ENCODE measurements at regions not wholly inside any gene's neighbourhood (a gene's known extent, or its start where the extent isn't known, plus 50 kb on each side); places are given as distances from the start of the nearest gene placed in this dataset.

DNA sequence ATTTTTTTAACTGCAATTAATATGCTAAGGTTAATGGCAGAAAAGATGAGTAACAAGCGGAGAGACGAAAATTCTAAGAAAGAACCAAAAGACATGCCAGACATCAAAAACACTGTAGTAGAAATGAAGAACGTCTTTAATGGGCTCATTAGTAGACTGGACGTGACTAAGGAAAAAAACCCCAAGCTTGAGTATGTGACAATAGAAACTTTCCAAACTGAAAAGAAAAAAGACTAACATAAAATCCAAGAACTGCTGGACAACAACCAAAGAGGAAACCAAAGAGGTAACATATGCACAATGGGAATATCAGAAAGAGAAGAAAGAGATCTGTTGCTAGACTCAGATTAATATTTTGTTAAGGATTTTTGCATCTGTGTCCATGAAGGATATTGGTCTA lies 94.6 kb upstream of the SETMAR start:
- CTCF ChIA-PET, result no interaction called here

More for the DNA sequence above, 94.6 kb upstream of the SETMAR start:
- Histone ChIP-seq H3K9me3 (no peaks in the 10 kb centered on the region), H3K36me3 (replicated peaks in 1 of 2; ENCODE audit: control insufficient read depth in 1 of 2, insufficient read depth in 2 of 2, low read length in 1 of 2) (no peaks in the 10 kb centered on the region), H3K4me3 (ENCODE audit: low read depth in 2 of 2, low read length in 1 of 2) (no peak overlapping the region), H3F3A (replicated peaks; ENCODE audit: insufficient read depth) (no peaks in the 10 kb centered on the region), H3K4me1 (ENCODE audit: control insufficient read depth in 1 of 2, insufficient read depth in 2 of 2, low read depth in 1 of 2, low read length in 1 of 2) (no peaks in the 10 kb centered on the region), H4K20me1 (ENCODE audit: insufficient read depth) (no peaks in the 10 kb centered on the region), H3K9me2 (no peaks in the 10 kb centered on the region), H2AFZ (ENCODE audit: low read depth) (no peak overlapping the region), H3K4me2 (no peak overlapping the region), H3K9ac (no peak overlapping the region), H3K27me3 (ENCODE audit: insufficient read depth) (no peaks in the 10 kb centered on the region), H3K79me2 (ENCODE audit: insufficient read depth) (no peaks in the 10 kb centered on the region), H3K27ac (ENCODE audit: low read depth in 2 of 2, low read length in 1 of 2) (no peak overlapping the region)
- POLR2A ChIA-PET, result no interaction called here
- no peak for DNase-seq
- 12% methylated on average over 4 of the region's 4 CpGs for WGBS (ENCODE audit: low lambda C conversion rate)
- TF ChIP-seq, protein P1, sequence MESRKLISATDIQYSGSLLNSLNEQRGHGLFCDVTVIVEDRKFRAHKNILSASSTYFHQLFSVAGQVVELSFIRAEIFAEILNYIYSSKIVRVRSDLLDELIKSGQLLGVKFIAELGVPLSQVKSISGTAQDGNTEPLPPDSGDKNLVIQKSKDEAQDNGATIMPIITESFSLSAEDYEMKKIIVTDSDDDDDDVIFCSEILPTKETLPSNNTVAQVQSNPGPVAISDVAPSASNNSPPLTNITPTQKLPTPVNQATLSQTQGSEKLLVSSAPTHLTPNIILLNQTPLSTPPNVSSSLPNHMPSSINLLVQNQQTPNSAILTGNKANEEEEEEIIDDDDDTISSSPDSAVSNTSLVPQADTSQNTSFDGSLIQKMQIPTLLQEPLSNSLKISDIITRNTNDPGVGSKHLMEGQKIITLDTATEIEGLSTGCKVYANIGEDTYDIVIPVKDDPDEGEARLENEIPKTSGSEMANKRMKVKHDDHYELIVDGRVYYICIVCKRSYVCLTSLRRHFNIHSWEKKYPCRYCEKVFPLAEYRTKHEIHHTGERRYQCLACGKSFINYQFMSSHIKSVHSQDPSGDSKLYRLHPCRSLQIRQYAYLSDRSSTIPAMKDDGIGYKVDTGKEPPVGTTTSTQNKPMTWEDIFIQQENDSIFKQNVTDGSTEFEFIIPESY (IDR thresholded peaks at IDR 0.05; ENCODE audit: borderline replicate concordance, low read depth), result no peak
- TF ChIP-seq ELF1 (IDR thresholded peaks at IDR 0.05) (no peak), FOSL2 (IDR thresholded peaks at IDR 0.05; ENCODE audit: borderline replicate concordance, low read depth) (no peak), GABPA (IDR thresholded peaks at IDR 0.05; ENCODE audit: low read depth) (no peak), TEAD4 (IDR thresholded peaks at IDR 0.05; ENCODE audit: borderline replicate concordance, insufficient read depth) (no peak), NRF1 (IDR thresholded peaks at IDR 0.05; ENCODE audit: low read depth, low read length) (no peak), YY1 (IDR thresholded peaks at IDR 0.05; ENCODE audit: low read depth) (no peak), MAX (IDR thresholded peaks at IDR 0.05; ENCODE audit: low read depth) (no peak), POLR2AphosphoS5 (IDR thresholded peaks at IDR 0.05; ENCODE audit: low read depth, low read length) (no peak), IRF3 (IDR thresholded peaks at IDR 0.05; ENCODE audit: low read depth, low read length) (no peak), SIN3A (IDR thresholded peaks at IDR 0.05; ENCODE audit: borderline replicate concordance, low read depth, low read length) (no peak), SMC3 (IDR thresholded peaks at IDR 0.05; ENCODE audit: low read depth, low read length) (no peak), RXRA (IDR thresholded peaks at IDR 0.05; ENCODE audit: borderline replicate concordance, low read depth) (no peak), RAD21 (IDR thresholded peaks at IDR 0.05; ENCODE audit: low read length) (no peak), MEF2A (IDR thresholded peaks at IDR 0.05; ENCODE audit: borderline replicate concordance, low read depth) (no peak), JUND (IDR thresholded peaks at IDR 0.05) (no peak)
- TF ChIP-seq, protein P2, sequence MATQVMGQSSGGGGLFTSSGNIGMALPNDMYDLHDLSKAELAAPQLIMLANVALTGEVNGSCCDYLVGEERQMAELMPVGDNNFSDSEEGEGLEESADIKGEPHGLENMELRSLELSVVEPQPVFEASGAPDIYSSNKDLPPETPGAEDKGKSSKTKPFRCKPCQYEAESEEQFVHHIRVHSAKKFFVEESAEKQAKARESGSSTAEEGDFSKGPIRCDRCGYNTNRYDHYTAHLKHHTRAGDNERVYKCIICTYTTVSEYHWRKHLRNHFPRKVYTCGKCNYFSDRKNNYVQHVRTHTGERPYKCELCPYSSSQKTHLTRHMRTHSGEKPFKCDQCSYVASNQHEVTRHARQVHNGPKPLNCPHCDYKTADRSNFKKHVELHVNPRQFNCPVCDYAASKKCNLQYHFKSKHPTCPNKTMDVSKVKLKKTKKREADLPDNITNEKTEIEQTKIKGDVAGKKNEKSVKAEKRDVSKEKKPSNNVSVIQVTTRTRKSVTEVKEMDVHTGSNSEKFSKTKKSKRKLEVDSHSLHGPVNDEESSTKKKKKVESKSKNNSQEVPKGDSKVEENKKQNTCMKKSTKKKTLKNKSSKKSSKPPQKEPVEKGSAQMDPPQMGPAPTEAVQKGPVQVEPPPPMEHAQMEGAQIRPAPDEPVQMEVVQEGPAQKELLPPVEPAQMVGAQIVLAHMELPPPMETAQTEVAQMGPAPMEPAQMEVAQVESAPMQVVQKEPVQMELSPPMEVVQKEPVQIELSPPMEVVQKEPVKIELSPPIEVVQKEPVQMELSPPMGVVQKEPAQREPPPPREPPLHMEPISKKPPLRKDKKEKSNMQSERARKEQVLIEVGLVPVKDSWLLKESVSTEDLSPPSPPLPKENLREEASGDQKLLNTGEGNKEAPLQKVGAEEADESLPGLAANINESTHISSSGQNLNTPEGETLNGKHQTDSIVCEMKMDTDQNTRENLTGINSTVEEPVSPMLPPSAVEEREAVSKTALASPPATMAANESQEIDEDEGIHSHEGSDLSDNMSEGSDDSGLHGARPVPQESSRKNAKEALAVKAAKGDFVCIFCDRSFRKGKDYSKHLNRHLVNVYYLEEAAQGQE (IDR thresholded peaks at IDR 0.05; ENCODE audit: low read depth, low read length), result no peak
- TF ChIP-seq, protein P3, sequence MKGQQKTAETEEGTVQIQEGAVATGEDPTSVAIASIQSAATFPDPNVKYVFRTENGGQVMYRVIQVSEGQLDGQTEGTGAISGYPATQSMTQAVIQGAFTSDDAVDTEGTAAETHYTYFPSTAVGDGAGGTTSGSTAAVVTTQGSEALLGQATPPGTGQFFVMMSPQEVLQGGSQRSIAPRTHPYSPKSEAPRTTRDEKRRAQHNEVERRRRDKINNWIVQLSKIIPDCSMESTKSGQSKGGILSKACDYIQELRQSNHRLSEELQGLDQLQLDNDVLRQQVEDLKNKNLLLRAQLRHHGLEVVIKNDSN (IDR thresholded peaks at IDR 0.05; ENCODE audit: borderline replicate concordance, low read depth), result no peak
- TF ChIP-seq, protein P4, sequence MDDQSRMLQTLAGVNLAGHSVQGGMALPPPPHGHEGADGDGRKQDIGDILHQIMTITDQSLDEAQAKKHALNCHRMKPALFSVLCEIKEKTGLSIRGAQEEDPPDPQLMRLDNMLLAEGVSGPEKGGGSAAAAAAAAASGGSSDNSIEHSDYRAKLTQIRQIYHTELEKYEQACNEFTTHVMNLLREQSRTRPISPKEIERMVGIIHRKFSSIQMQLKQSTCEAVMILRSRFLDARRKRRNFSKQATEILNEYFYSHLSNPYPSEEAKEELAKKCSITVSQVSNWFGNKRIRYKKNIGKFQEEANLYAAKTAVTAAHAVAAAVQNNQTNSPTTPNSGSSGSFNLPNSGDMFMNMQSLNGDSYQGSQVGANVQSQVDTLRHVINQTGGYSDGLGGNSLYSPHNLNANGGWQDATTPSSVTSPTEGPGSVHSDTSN (IDR thresholded peaks at IDR 0.05), result no peak
